PFSK-1 (cell line): ENCODE measurements at regions not wholly inside any gene's neighbourhood (a gene's known extent, or its start where the extent isn't known, plus 50 kb on each side); places are given as distances from the start of the nearest gene placed in this dataset.

Source experiments
- SIN3A ChIP-seq: IDR thresholded peaks from 2 replicates; pipeline ENCODE4 v1.6.1; 2012; ENCODE audit warnings: mild to moderate bottlenecking, low read length, moderate library complexity, borderline replicate concordance; ENCODE audit not compliant: insufficient read depth
- TAF1 ChIP-seq: IDR thresholded peaks from 2 replicates; pipeline ENCODE4 v1.6.1; 2012; ENCODE audit warnings: low read length, control low read depth, borderline replicate concordance; ENCODE audit not compliant: insufficient read depth
- TF ChIP-seq, protein P1 (sequence below), 2 experiments: IDR thresholded peaks; 2 replicates each; pipeline versions ENCODE4 v1.6.1 to v1.8.0; 2011 to 2012; ENCODE audit warnings: low read depth in 2 of 2, low read length in 2 of 2, control low read depth in 1 of 2, inconsistent platforms in 1 of 2, mild to moderate bottlenecking in 1 of 2, moderate library complexity in 1 of 2; ENCODE audit not compliant: insufficient read depth in 1 of 2

DNA sequence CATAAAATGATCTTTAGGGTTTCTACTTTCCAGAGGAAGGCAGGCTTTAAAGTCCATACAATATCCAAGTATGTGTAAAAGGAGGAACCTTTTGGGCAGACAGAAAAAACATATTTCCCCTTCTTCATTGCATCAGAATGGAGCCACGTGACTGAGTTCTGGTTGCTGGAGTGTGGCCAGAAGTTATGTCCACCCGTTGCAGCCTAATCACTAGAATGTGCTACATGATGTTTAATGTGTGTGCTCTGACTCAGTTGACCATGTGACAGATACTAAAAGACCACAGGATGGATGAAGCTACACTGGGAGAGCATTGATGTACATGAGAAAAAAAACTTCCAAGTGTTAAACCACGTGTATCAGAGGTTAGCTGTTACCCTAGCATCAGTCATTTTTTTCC, 460.9 kb downstream of the RIT2 start:
- TF ChIP-seq, protein P1, sequence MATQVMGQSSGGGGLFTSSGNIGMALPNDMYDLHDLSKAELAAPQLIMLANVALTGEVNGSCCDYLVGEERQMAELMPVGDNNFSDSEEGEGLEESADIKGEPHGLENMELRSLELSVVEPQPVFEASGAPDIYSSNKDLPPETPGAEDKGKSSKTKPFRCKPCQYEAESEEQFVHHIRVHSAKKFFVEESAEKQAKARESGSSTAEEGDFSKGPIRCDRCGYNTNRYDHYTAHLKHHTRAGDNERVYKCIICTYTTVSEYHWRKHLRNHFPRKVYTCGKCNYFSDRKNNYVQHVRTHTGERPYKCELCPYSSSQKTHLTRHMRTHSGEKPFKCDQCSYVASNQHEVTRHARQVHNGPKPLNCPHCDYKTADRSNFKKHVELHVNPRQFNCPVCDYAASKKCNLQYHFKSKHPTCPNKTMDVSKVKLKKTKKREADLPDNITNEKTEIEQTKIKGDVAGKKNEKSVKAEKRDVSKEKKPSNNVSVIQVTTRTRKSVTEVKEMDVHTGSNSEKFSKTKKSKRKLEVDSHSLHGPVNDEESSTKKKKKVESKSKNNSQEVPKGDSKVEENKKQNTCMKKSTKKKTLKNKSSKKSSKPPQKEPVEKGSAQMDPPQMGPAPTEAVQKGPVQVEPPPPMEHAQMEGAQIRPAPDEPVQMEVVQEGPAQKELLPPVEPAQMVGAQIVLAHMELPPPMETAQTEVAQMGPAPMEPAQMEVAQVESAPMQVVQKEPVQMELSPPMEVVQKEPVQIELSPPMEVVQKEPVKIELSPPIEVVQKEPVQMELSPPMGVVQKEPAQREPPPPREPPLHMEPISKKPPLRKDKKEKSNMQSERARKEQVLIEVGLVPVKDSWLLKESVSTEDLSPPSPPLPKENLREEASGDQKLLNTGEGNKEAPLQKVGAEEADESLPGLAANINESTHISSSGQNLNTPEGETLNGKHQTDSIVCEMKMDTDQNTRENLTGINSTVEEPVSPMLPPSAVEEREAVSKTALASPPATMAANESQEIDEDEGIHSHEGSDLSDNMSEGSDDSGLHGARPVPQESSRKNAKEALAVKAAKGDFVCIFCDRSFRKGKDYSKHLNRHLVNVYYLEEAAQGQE (IDR thresholded peaks at IDR 0.05; ENCODE audit: insufficient read depth in 1 of 2, low read depth in 2 of 2, low read length in 2 of 2): no peak
- TF ChIP-seq TAF1: no peak
- TF ChIP-seq SIN3A: no peak
